OCI-LY3 (cell line): ENCODE measurements at regions not wholly inside any gene's neighbourhood (a gene's known extent, or its start where the extent isn't known, plus 50 kb on each side); places are given as distances from the start of the nearest gene placed in this dataset.

Experiments used
- EZH2phosphoT487 ChIP-seq: fragments of 200-600 bp; shearing (Covaris generic); IDR thresholded peaks from 2 replicates; pipeline ENCODE4 v1.6.1; 2018; ENCODE audit warnings: antibody characterized with exemption, mixed run types, low read depth
- TF ChIP-seq, protein P1 (sequence below): fragments of 200-600, 300-600 bp; sonication (generic); IDR thresholded peaks from 2 replicates; pipeline ENCODE4 v1.5.1; 2014; ENCODE audit warnings: antibody characterized with exemption, low read length, low read depth

DNA sequence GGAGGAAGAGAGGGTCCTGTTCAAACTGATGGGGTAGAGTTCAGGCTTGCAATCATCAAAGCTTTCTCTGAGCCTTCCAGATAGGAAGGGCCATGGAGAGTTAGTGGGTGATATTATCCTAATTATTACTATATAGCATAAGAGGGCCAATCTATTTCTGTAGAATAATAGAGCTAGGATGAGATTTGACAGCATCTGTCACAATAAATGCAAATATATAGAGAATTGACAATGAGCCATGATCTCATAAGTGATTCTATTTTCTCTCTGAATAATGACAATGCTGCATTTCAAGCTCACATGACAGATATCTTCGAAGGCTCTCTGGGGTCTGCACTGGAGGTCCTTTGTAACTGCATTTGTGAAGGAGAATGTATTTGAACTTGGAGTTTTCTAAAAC is 521.9 kb upstream of the CELF4 start:
- TF ChIP-seq, protein P1, sequence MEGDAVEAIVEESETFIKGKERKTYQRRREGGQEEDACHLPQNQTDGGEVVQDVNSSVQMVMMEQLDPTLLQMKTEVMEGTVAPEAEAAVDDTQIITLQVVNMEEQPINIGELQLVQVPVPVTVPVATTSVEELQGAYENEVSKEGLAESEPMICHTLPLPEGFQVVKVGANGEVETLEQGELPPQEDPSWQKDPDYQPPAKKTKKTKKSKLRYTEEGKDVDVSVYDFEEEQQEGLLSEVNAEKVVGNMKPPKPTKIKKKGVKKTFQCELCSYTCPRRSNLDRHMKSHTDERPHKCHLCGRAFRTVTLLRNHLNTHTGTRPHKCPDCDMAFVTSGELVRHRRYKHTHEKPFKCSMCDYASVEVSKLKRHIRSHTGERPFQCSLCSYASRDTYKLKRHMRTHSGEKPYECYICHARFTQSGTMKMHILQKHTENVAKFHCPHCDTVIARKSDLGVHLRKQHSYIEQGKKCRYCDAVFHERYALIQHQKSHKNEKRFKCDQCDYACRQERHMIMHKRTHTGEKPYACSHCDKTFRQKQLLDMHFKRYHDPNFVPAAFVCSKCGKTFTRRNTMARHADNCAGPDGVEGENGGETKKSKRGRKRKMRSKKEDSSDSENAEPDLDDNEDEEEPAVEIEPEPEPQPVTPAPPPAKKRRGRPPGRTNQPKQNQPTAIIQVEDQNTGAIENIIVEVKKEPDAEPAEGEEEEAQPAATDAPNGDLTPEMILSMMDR: no peak
- no peak for TF ChIP-seq EZH2phosphoT487
